Brain microvascular endothelial cell (primary cell): ENCODE measurements at regions not wholly inside any gene's neighbourhood (a gene's known extent, or its start where the extent isn't known, plus 50 kb on each side); places are given as distances from the start of the nearest gene placed in this dataset.

ENCODE experiments used
- DNase-seq: peaks from one replicate; pipeline ENCODE4 v3.0.0-alpha.2; 2020
- H3K27ac ChIP-seq: fragments of 250-450 bp; sonication (Bioruptor Pico); 2 replicates; pipeline ENCODE4 v1.5.1; 2020; ENCODE audit warnings: mild to moderate bottlenecking, moderate library complexity
- H3K27me3 ChIP-seq: fragments of 250-450 bp; sonication (Bioruptor Pico); replicated peaks from 2 replicates; pipeline ENCODE4 v1.5.1; 2020; ENCODE audit warnings: mild to moderate bottlenecking
- H3K36me3 ChIP-seq: fragments of 250-450 bp; sonication (Bioruptor Pico); replicated peaks from 2 replicates; pipeline ENCODE4 v1.5.1; 2020; ENCODE audit warnings: mild to moderate bottlenecking
- H3K4me3 ChIP-seq: 2 replicates; pipeline ENCODE4 v1.5.1; 2011; ENCODE audit warnings: low read depth, mild to moderate bottlenecking, control low read depth, low read length, moderate library complexity
- CTCF ChIP-seq: IDR thresholded peaks from 2 replicates; pipeline ENCODE4 v1.5.1; 2011; ENCODE audit warnings: low read depth, mild to moderate bottlenecking, moderate library complexity, low read length, control low read depth, inconsistent platforms; ENCODE audit errors: missing control alignments
- in situ Hi-C: cut with HindIII; loops from 2 replicates; pipeline ENCODE4 v1.10.0; 2017; ENCODE audit warnings: low sequenced_read_pairs, low pct_ligation_motif_present

GRCh38 chr7:42453931-42454361 lies 216.9 kb upstream of the GLI3 start:
- no peak for TF ChIP-seq CTCF
- DNase-seq: no peak

GRCh38 chr7:42452356-42452755 lies 215.3 kb upstream of the GLI3 start:
- in situ Hi-C loops: no loop called here
- Histone ChIP-seq H3K4me3 (no peak overlapping the region), H3K36me3 (no peaks in the 10 kb centered on the region), H3K27me3 (no peaks in the 10 kb centered on the region), H3K27ac (no peak overlapping the region)
- DNase-seq: no peak
- TF ChIP-seq CTCF: no peak

More at GRCh38 chr7:42453931-42454361, 216.9 kb upstream of the GLI3 start:
- Histone ChIP-seq H3K27me3 (no peaks in the 10 kb centered on the region), H3K4me3 (no peak overlapping the region), H3K36me3 (no peaks in the 10 kb centered on the region), H3K27ac (no peak overlapping the region)
- in situ Hi-C loops: no loop called here

- TF ChIP-seq CTCF: no peak
- DNase-seq: no peak
- no peaks in the 10 kb centered on the region for H3K36me3 ChIP-seq
- H3K4me3 ChIP-seq: no peak overlapping the region
- H3K27ac ChIP-seq: no peak overlapping the region
- no peaks in the 10 kb centered on the region for H3K27me3 ChIP-seq
- in situ Hi-C loops: no loop called here
Observed at GRCh38 chr7:42449431-42449830, 212.4 kb upstream of the GLI3 start.

GRCh38 chr7:42448901-42449300 lies 211.9 kb upstream of the GLI3 start:
- no peaks in the 10 kb centered on the region for H3K36me3 ChIP-seq
- in situ Hi-C loops: no loop called here
- TF ChIP-seq CTCF: no peak
- no peaks in the 10 kb centered on the region for H3K27me3 ChIP-seq
- no peak for DNase-seq
- H3K4me3 ChIP-seq: no peak overlapping the region
- H3K27ac ChIP-seq: no peak overlapping the region

GRCh38 chr7:42445691-42446090 lies 208.7 kb upstream of the GLI3 start:
- H3K36me3 ChIP-seq: no peaks in the 10 kb centered on the region
- H3K27me3 ChIP-seq: no peaks in the 10 kb centered on the region
- H3K27ac ChIP-seq: no peak overlapping the region
- in situ Hi-C loops: no loop called here
- H3K4me3 ChIP-seq: no peak overlapping the region
- DNase-seq: no peak
- no peak for TF ChIP-seq CTCF

- TF ChIP-seq CTCF: no peak
- DNase-seq: no peak
- in situ Hi-C loops: no loop called here
- Histone ChIP-seq H3K36me3 (no peaks in the 10 kb centered on the region), H3K27me3 (no peaks in the 10 kb centered on the region), H3K4me3 (no peak overlapping the region), H3K27ac (no peak overlapping the region)
Observed at GRCh38 chr7:42440951-42441350, 203.9 kb upstream of the GLI3 start.
